H1 (cell line): ENCODE measurements at regions not wholly inside any gene's neighbourhood (a gene's known extent, or its start where the extent isn't known, plus 50 kb on each side); places are given as distances from the start of the nearest gene placed in this dataset.

ENCODE experiments used
- CBX5 ChIP-seq: fragments of 300-800, 300-1000 bp; sonication (generic); IDR thresholded peaks from 2 replicates; pipeline ENCODE4 v1.7.1; 2016; ENCODE audit warnings: antibody characterized with exemption, low read length, low read depth
- FOSL1 ChIP-seq: IDR thresholded peaks from 2 replicates; pipeline ENCODE4 v1.6.1; 2011; ENCODE audit warnings: mild to moderate bottlenecking, low read depth, low read length, moderate library complexity; ENCODE audit not compliant: insufficient read depth
- POLR2AphosphoS5 ChIP-seq: IDR thresholded peaks from 2 replicates; pipeline ENCODE4 v1.6.1; 2011; ENCODE audit warnings: low read depth, low read length
- SP4 ChIP-seq: IDR thresholded peaks from 2 replicates; pipeline ENCODE4 v1.6.1; 2012; ENCODE audit warnings: low read length, inconsistent platforms
- SRF ChIP-seq: IDR thresholded peaks from 2 replicates; pipeline ENCODE4 v1.6.1; 2011; ENCODE audit warnings: mild to moderate bottlenecking, low read depth, low read length, moderate library complexity

GRCh38 chr1:194846488-194846887 is 1660.1 kb upstream of the B3GALT2 start (continued):
- TF ChIP-seq FOSL1 (no peak), POLR2AphosphoS5 (no peak), CBX5 (no peak), SRF (no peak), SP4 (no peak)
